Muscle of back (tissue), 3 donors: ENCODE measurements at regions not wholly inside any gene's neighbourhood (a gene's known extent, or its start where the extent isn't known, plus 50 kb on each side); places are given as distances from the start of the nearest gene placed in this dataset.
A peak's percentile ranks its signal among the peaks of the same experiment; 100 is the strongest.

Experiments used
- DNase-seq, 3 donors: peaks; one replicate each; pipeline versions ENCODE4 v3.0.0 to v3.0.0-alpha.2; 2013

DNA sequence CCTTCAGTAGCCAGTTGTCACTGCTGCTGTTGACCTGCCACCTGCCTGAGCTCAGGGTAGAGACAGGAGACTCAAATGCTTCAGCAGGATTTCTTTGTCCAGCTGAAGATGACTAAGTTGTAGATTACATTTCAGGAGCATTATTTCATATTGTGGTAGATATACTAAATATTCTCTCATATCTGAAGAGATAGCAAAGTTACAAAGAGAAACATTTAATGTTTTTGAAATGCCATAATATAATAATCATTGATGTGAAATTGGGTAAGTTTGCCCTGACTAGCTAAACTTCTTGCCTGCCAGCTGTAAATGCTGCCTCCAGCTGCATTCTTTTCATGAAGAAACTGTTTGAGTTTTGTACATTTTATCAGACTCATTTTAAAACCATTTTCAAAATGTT is 247.6 kb upstream of the CNKSR2 start:
- no peak for DNase-seq

GRCh38 chrX:21131346-21131745 is 242.9 kb upstream of the CNKSR2 start:
- no peak for DNase-seq

- DNase-seq, result no peak
Observed at GRCh38 chrX:21131786-21132185, 242.4 kb upstream of the CNKSR2 start.

- DNase-seq, result no peak
Observed at GRCh38 chrX:21132686-21133393, 241.4 kb upstream of the CNKSR2 start.

GRCh38 chrX:21150208-21150607 is 224.0 kb upstream of the CNKSR2 start:
- DNase-seq, result no peak

DNA sequence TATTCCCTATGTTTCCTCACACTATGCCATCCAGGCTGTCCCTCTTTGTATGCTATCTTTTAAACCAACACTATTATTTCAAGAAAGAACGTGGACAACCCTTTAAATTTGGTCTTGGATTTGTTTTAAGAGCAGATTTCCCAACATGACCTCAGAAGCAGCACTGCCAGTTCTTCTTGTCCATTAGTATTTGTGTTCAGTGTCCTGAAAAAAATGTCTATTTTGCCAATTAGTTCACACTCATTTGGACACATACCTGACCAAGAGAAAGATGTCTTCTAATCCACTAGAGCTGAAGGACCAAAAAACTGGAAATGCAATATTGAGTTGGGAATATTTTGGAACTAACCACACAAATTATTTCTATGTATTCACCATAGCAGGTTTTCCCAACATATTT is 223.2 kb upstream of the CNKSR2 start:
- DNase-seq, result no peak

- DNase-seq, result no peak
Observed at GRCh38 chrX:21153033-21153432, 221.2 kb upstream of the CNKSR2 start.

- peak; percentile 25 to 63 (median 25) for DNase-seq
Observed at GRCh38 chrX:21153503-21153902, 220.7 kb upstream of the CNKSR2 start.

- no peak for DNase-seq
Observed at GRCh38 chrX:21155916-21156315, 218.3 kb upstream of the CNKSR2 start.

DNA sequence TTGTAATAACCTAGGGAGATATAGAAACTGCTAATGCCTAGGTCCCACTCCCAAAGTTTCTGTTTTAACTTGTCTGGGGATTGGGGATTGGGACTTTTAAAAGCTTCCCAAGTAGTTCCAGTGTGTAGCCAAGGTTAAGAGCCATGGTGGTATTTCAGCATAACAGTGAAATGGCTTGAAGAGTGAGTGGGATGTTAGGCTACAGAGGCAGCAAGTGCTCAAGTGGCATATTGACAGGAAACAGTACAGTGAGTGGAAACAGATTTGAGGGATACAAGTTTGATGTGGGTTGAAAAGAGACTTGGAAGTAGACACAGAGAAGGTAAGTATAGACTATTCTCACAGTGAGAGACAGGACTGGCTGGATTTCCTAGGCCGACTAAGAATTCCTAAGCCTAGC is 217.6 kb upstream of the CNKSR2 start:
- DNase-seq, result no peak

DNA sequence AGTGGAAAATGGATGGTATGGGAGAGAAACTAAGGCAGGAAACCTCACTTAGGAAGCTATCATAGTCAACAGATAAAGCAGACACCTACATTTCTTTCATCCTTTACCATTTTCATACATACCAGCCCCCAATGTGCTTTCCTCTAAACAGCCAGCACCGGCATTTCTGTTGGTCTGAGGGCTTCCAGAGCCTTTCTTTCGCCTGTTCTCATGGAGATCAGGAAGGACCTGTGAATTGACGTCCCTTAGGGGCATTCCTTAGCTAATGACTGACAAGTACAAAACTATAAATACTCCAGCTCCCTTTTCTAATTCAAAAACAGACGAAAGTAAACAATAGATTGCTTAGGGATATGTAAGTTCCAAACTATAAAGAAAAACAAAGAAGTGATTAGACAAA is 215.5 kb upstream of the CNKSR2 start:
- no peak for DNase-seq

- peak in 1 of 3 donors; percentile 5 for DNase-seq
Observed at GRCh38 chrX:21166272-21166982, 207.8 kb upstream of the CNKSR2 start.

GRCh38 chrX:21167011-21167410 is 207.2 kb upstream of the CNKSR2 start:
- DNase-seq, result no peak

DNA sequence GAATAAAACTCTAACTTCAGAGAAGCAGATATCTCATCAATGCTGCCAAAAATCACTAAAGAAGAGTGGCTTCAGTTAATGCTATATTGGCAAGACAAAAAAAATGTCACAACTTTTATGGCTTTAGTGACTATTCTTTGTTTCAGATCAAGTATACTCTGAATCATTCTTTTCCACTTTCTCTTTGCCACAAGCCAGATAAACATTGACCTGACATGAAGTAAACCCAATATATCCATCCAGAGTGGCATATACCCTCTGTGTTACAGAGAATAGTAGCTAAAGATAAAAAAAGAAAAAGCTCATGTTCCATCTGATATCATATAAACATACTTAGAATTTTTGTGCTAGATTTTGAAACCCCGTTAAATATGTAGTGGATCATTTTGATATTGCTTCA is 206.7 kb upstream of the CNKSR2 start:
- no peak for DNase-seq

- DNase-seq, result no peak
Observed at GRCh38 chrX:21168401-21169160, 205.6 kb upstream of the CNKSR2 start.

GRCh38 chrX:21171181-21171580 is 203.0 kb upstream of the CNKSR2 start:
- DNase-seq, result no peak

DNA sequence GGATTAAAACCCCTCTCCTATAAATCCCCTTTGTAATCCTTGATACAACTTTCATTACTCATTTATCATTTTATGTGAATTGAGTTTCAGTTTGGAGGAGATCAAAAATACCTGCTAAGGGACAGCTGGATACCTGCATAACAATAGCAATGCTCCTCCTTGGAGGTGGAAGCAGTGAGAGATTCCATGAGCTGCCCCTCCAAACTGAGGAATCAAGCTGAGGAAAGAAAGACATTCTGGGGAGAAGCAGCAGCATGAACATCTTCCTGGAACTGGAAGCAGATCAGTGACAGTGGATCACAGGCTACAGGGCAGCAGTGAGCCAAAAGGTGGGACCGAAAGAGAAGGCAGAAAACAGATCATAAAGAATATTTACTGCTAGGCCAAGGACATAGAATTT is 199.8 kb upstream of the CNKSR2 start:
- DNase-seq, result no peak

DNA sequence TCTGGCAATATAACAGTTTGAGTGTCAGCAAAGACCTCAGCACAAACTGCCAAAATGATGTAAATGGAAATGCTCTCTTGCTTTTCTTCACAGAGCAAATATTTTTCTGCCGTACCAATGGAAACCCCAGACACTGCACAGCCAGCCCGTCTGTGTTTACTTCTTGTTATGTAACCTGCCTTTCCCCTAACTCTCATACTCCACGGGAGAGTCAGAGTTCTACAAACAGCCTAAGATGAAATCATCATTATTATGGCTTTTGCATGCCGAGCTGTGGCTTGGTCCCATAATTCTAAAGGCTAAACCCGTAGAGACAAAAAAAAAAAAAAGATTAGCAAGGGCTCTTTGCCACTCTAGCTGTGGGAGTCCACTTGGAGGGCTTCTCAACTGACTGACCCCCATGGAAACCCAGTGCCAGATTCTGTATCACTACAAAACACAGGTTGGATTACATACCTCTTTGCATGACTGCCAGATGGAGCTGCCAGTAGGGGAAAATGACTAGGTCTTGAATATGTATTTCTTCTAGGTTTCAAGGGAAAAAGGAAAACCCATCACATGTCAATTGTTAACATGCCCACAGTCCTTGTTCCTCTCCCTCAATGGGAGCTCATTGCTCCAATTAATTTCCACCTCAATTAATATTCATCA is 197.2 kb upstream of the CNKSR2 start:
- peak in 2 of 3 donors; percentile 13 to 26 for DNase-seq

DNA sequence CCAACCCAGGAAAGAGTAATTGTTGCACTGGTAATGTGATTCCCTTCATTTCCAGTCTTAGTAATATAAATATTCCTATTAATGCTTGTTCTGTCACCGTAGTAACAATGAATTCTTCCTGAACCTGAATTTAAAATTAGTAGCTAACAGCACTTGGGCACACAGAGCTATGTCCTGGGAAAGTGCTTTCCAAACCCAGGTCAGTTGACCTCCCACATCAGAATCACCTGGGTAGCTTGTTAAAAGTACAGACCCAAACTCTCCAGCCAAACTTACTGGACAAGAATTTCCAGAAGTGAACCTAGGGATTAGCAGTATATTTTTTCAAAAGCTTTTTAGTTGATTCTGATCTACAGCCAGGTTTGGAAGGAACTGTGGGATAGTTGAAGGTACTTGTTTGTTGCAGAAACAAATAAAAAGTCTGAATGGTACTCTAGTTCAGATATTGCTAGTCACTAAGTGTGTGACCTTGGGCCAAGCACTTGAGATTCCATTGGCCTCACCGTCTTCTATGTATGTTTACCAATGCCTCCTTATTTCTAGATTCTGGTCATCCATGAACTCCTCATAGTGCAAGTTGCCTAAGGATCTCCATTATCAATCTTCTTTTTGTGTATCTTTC is 192.9 kb upstream of the CNKSR2 start:
- DNase-seq, result peak in 1 of 3 donors; percentile 1

- no peak for DNase-seq
Observed at GRCh38 chrX:21193196-21193595, 181.0 kb upstream of the CNKSR2 start.

GRCh38 chrX:21194526-21194925 is 179.7 kb upstream of the CNKSR2 start:
- DNase-seq, result no peak

- no peak for DNase-seq
Observed at GRCh38 chrX:21207080-21207479, 167.1 kb upstream of the CNKSR2 start.
